ENCODE measurements at regions not wholly inside any gene's neighbourhood (a gene's known extent, or its start where the extent isn't known, plus 50 kb on each side); places are given as distances from the start of the nearest gene placed in this dataset.

GRCh38 chr13:74651121-74651520, 516.9 kb upstream of the KLF12 start:
- no peak for FAIRE-seq
- no peak overlapping the region for H3K9ac ChIP-seq (replicated peaks in 1 of 4; ENCODE audit: extremely low read depth in 1 of 4, low read depth in 3 of 4, low read length in 3 of 4)
- CTCF ChIA-PET (ENCODE audit: partially characterized antibody): no interaction called here
- TF ChIP-seq YY1 (IDR thresholded peaks at IDR 0.05; ENCODE audit: low read depth, low read length): no peak
- TF ChIP-seq RAD21 (IDR thresholded peaks at IDR 0.05 in 1 of 2, conservative IDR thresholded peaks at IDR 0.05 in 1 of 2; ENCODE audit: low read depth in 2 of 2, low read length in 2 of 2): no peak

More at GRCh38 chr13:74651121-74651520, 516.9 kb upstream of the KLF12 start:
- Histone ChIP-seq H4K91ac (replicated peaks; ENCODE audit: insufficient read length, low read length) (no peak overlapping the region), H3K79me1 (ENCODE audit: low read depth, low read length) (no peaks in the 10 kb centered on the region), H2AK5ac (ENCODE audit: low read depth, low read length) (no peak overlapping the region), H2BK120ac (replicated peaks; ENCODE audit: low read depth, low read length) (no peak overlapping the region), H3K23ac (ENCODE audit: insufficient read length) (no peak overlapping the region), H3K18ac (ENCODE audit: extremely low read depth, low read length) (no peak overlapping the region), H3K27ac (ENCODE audit: low read depth, low read length) (no peak overlapping the region), H3K56ac (replicated peaks; ENCODE audit: insufficient read length, low read depth, low read length) (no peak overlapping the region), H3K9me3 (ENCODE audit: insufficient read depth in 2 of 2, low read depth in 1 of 2, low read length in 1 of 2) (no peaks in the 10 kb centered on the region), H2BK5ac (ENCODE audit: low read depth, low read length) (no peak overlapping the region), H3K14ac (ENCODE audit: insufficient read length) (no peak overlapping the region), H2AFZ (ENCODE audit: low read length) (no peak overlapping the region), H3K4me2 (ENCODE audit: insufficient read depth in 1 of 2, low read depth in 2 of 2, low read length in 2 of 2) (no peak overlapping the region), H3K4ac (replicated peaks; ENCODE audit: insufficient read length, low read depth, low read length) (no peak overlapping the region), H3K23me2 (ENCODE audit: low read depth, low read length) (no peaks in the 10 kb centered on the region), H3K79me2 (ENCODE audit: control insufficient read depth in 1 of 2, insufficient read depth in 2 of 2, low read length in 2 of 2) (no peaks in the 10 kb centered on the region), H3K4me1 (replicated peaks in 1 of 4; ENCODE audit: control insufficient read depth in 3 of 4, insufficient read depth in 4 of 4, low read length in 3 of 4) (peaks cover 0 to 10% (median 2%) of the 10 kb centered on the region in 4 experiments; a peak in 2 of 7 replicates), H2BK15ac (ENCODE audit: low read length) (no peak overlapping the region), H2BK20ac (ENCODE audit: low read length) (no peak overlapping the region), H4K20me1 (replicated peaks in 1 of 2; ENCODE audit: control insufficient read depth in 1 of 2, insufficient read depth in 2 of 2, low read length in 2 of 2) (no peaks in the 10 kb centered on the region), H3K27me3 (replicated peaks in 1 of 4; ENCODE audit: control insufficient read depth in 3 of 4, extremely low read depth in 1 of 4, insufficient read depth in 3 of 4, low read length in 3 of 4) (peaks cover 0 to 1% (median 0%) of the 10 kb centered on the region in 4 experiments; a peak in 1 of 7 replicates), H3K4me3 (ENCODE audit: extremely low read depth in 1 of 4, insufficient read depth in 2 of 4, low read depth in 3 of 4, low read length in 4 of 4) (no peak overlapping the region), H3K36me3 (ENCODE audit: control insufficient read depth in 2 of 4, insufficient read depth in 4 of 4, low read length in 3 of 4) (no peaks in the 10 kb centered on the region), H4K5ac (ENCODE audit: insufficient read length, low read depth, low read length) (no peak overlapping the region), H2BK12ac (ENCODE audit: low read depth, low read length) (no peak overlapping the region), H4K8ac (ENCODE audit: extremely low read depth, insufficient read depth, low read length) (no peak overlapping the region)
- POLR2A ChIA-PET (ENCODE audit: partially characterized antibody): no interaction called here
- 95% methylated on average over 1 of the region's 1 CpG; no CpG with 5 or more reads in 1 of the 2 experiments for WGBS, 2 experiments (ENCODE audit: extremely low coverage in 1 of 2, insufficient coverage in 1 of 2, insufficient read length in 1 of 2, insufficient replicate concordance in 2 of 2, low coverage in 1 of 2, low lambda C conversion rate in 2 of 2, missing lambda C conversion rate in 1 of 2)
- no peak for DNase-seq (ENCODE audit: low read depth in 1 of 2, low spot score in 2 of 2)
